Tibial nerve (tissue), 4 donors: ENCODE measurements at regions not wholly inside any gene's neighbourhood (a gene's known extent, or its start where the extent isn't known, plus 50 kb on each side); places are given as distances from the start of the nearest gene placed in this dataset.

ENCODE experiments used
- CTCF ChIP-seq, 5 experiments: fragments of 200-600 bp in 3 of 5; fragments of 450-650 bp in 2 of 5; sonication (generic) in 3 of 5; IDR thresholded peaks; one replicate each; pipeline ENCODE4 v1.5.1; 2016 to 2019; ENCODE audit warnings: antibody characterized with exemption in 5 of 5, mild to moderate bottlenecking in 3 of 5, moderate library complexity in 2 of 5
- EP300 ChIP-seq, 2 donors: sonication (generic); formaldehyde crosslinking; IDR thresholded peaks; one replicate each; pipeline ENCODE4 v1.6.1; 2017; ENCODE audit warnings: antibody characterized with exemption in 2 of 2, mild to moderate bottlenecking in 1 of 2
- POLR2A ChIP-seq, 2 donors: fragments of 450-650 bp; IDR thresholded peaks; one replicate each; pipeline ENCODE4 v1.6.1; 2017; ENCODE audit warnings: antibody characterized with exemption in 2 of 2, mild to moderate bottlenecking in 2 of 2, moderate library complexity in 2 of 2

DNA sequence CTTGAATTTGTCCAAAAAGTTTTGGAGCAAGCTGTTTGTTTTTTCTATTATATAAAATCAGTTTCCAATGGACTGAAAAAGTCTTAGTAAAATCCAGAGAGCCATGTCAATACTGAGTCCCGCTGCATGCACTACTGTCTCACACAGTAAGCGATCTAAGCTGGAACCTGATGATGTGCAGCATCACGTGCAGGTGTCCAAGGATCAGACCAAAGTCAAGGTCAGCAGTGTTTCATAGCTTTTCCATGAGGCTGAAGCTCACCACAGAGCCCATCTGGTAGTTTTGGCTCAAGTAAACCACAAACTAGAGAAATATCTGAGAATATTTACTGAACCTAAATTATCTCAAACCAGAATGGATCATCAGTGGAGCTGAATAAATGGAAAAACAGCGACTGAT, 784.0 kb upstream of the SEMA6D start:
- TF ChIP-seq POLR2A (IDR thresholded peaks at IDR 0.05) (no peak), CTCF (IDR thresholded peaks at IDR 0.05) (no peak), EP300 (IDR thresholded peaks at IDR 0.05) (no peak)
